HL-60 (cell line): ENCODE measurements at regions not wholly inside any gene's neighbourhood (a gene's known extent, or its start where the extent isn't known, plus 50 kb on each side); places are given as distances from the start of the nearest gene placed in this dataset.

Experiments used
- POLR2AphosphoS5 ChIP-seq: IDR thresholded peaks from 2 replicates; pipeline ENCODE4 v1.6.1; 2012; ENCODE audit warnings: low read depth
- TF ChIP-seq, protein P1 (sequence below): IDR thresholded peaks from one replicate; pipeline ENCODE4 v1.5.1; 2011; ENCODE audit warnings: low read length, control low read depth, inconsistent platforms; ENCODE audit not compliant: insufficient read depth

DNA sequence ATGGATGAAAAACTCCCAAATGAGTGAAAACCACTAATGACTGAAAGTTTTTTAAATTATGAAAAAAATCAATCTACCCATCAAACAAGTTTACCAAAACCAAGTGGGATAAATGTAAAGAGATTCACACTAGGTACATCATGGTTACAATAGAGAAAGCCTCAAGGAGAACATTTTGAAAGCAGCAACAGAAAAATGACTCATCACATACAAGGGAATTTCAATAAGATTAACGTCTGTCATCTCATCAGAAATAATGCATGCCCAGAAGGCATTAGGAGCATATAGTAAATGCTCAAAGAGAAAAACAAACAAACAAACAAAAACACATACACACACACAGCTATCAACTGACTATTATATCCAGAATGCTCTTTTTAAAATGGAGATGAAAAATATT, 261.8 kb upstream of the KIF2B start:
- TF ChIP-seq, protein P1, sequence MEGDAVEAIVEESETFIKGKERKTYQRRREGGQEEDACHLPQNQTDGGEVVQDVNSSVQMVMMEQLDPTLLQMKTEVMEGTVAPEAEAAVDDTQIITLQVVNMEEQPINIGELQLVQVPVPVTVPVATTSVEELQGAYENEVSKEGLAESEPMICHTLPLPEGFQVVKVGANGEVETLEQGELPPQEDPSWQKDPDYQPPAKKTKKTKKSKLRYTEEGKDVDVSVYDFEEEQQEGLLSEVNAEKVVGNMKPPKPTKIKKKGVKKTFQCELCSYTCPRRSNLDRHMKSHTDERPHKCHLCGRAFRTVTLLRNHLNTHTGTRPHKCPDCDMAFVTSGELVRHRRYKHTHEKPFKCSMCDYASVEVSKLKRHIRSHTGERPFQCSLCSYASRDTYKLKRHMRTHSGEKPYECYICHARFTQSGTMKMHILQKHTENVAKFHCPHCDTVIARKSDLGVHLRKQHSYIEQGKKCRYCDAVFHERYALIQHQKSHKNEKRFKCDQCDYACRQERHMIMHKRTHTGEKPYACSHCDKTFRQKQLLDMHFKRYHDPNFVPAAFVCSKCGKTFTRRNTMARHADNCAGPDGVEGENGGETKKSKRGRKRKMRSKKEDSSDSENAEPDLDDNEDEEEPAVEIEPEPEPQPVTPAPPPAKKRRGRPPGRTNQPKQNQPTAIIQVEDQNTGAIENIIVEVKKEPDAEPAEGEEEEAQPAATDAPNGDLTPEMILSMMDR = no peak
- TF ChIP-seq POLR2AphosphoS5 = no peak
